ENCODE measurements at regions not wholly inside any gene's neighbourhood (a gene's known extent, or its start where the extent isn't known, plus 50 kb on each side); places are given as distances from the start of the nearest gene placed in this dataset.

DNA sequence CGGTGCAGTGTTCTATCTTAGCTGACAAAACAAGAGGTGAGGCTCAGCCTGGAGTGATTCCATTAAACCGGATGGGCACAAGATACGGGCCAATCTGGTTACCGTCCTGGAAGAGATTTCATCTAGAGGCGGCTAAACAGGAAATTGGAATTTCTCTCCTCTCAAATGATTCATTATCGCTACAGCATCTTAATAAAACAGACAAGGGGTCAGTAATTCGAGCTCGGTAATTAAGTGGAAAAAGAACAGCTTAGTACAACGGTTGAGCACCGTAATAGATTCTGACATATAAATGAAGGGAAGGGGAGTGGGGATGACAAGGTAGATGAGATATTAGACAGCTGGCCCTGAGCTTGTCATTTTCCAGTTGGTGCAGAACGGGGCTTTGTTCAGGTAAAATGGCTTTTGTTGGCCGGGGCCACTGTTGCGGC is 137.2 kb downstream of the EDN3 start:
- TF ChIP-seq FOXM1 (IDR thresholded peaks at IDR 0.05; ENCODE audit: low read depth) (0 out of 2 replicates have a peak, but pooled peaks have one; percentile 33), POLR2AphosphoS5 (IDR thresholded peaks at IDR 0.05; ENCODE audit: low read depth, low read length) (peak; percentile 63; the same call in 1 of the 2 replicates), NFIC (IDR thresholded peaks at IDR 0.05; ENCODE audit: borderline replicate concordance) (no peak), EP300 (IDR thresholded peaks at IDR 0.05; ENCODE audit: borderline replicate concordance in 1 of 2, low read depth in 1 of 2, low read length in 1 of 2) (peak in 1 of 2 experiments; percentile 99; a peak in 2 of 4 replicates), YY1 (IDR thresholded peaks at IDR 0.05; ENCODE audit: low read depth) (no peak), RXRA (IDR thresholded peaks at IDR 0.05; ENCODE audit: borderline replicate concordance, low read depth) (no peak), RCOR1 (IDR thresholded peaks at IDR 0.05; ENCODE audit: low read length) (peak; percentile 95)
- TF ChIP-seq, protein P1, sequence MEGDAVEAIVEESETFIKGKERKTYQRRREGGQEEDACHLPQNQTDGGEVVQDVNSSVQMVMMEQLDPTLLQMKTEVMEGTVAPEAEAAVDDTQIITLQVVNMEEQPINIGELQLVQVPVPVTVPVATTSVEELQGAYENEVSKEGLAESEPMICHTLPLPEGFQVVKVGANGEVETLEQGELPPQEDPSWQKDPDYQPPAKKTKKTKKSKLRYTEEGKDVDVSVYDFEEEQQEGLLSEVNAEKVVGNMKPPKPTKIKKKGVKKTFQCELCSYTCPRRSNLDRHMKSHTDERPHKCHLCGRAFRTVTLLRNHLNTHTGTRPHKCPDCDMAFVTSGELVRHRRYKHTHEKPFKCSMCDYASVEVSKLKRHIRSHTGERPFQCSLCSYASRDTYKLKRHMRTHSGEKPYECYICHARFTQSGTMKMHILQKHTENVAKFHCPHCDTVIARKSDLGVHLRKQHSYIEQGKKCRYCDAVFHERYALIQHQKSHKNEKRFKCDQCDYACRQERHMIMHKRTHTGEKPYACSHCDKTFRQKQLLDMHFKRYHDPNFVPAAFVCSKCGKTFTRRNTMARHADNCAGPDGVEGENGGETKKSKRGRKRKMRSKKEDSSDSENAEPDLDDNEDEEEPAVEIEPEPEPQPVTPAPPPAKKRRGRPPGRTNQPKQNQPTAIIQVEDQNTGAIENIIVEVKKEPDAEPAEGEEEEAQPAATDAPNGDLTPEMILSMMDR (IDR thresholded peaks at IDR 0.05): no peak
- TF ChIP-seq, protein P2, sequence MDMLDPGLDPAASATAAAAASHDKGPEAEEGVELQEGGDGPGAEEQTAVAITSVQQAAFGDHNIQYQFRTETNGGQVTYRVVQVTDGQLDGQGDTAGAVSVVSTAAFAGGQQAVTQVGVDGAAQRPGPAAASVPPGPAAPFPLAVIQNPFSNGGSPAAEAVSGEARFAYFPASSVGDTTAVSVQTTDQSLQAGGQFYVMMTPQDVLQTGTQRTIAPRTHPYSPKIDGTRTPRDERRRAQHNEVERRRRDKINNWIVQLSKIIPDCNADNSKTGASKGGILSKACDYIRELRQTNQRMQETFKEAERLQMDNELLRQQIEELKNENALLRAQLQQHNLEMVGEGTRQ (IDR thresholded peaks at IDR 0.05; ENCODE audit: borderline replicate concordance, low read depth, low read length): no peak
